Small intestine (tissue), 7 donors: ENCODE measurements at regions not wholly inside any gene's neighbourhood (a gene's known extent, or its start where the extent isn't known, plus 50 kb on each side); places are given as distances from the start of the nearest gene placed in this dataset.

Experiments
- DNase-seq, 2 donors: peaks; one replicate each; pipeline versions ENCODE4 v3.0.0 to v3.0.0-alpha.2; 2013
- FAIRE-seq: peaks from 2 replicates; lab custom pipeline; 2012; peaks lifted over from hg19 to GRCh38; lab: Jason Lieb, UNC
- H3K27ac ChIP-seq, 3 donors: one replicate each; pipeline ENCODE4 v1.5.1; 2013; ENCODE audit warnings: low read length in 2 of 3, mild to moderate bottlenecking in 2 of 3, control low read depth in 1 of 3, inconsistent platforms in 1 of 3, low read depth in 1 of 3, moderate library complexity in 1 of 3
- H3K27me3 ChIP-seq, 3 donors: one replicate each; pipeline ENCODE4 v1.6.1; 2013; ENCODE audit warnings: low read length in 3 of 3, inconsistent platforms in 1 of 3; ENCODE audit not compliant: control insufficient read depth in 3 of 3, insufficient read depth in 3 of 3
- H3K36me3 ChIP-seq, 3 donors: one replicate each; pipeline ENCODE4 v1.6.1; 2013; ENCODE audit warnings: low read length in 3 of 3, inconsistent platforms in 1 of 3, low read depth in 1 of 3, mild to moderate bottlenecking in 1 of 3, moderate library complexity in 1 of 3; ENCODE audit not compliant: control insufficient read depth in 3 of 3, insufficient read depth in 2 of 3
- H3K4me1 ChIP-seq, 3 donors: one replicate each; pipeline ENCODE4 v1.6.1; 2013; ENCODE audit warnings: low read length in 2 of 3, inconsistent platforms in 1 of 3, low read depth in 1 of 3, mild to moderate bottlenecking in 1 of 3, moderate library complexity in 1 of 3; ENCODE audit not compliant: control insufficient read depth in 3 of 3, insufficient read depth in 2 of 3
- H3K4me3 ChIP-seq, 3 donors: one replicate each; pipeline ENCODE4 v1.5.1; 2013; ENCODE audit warnings: low read length in 3 of 3, control low read depth in 1 of 3, inconsistent platforms in 1 of 3, low read depth in 1 of 3, mild to moderate bottlenecking in 1 of 3, moderate library complexity in 1 of 3
- H3K9me3 ChIP-seq, 2 donors: one replicate each; pipeline ENCODE4 v1.6.1; 2013; ENCODE audit warnings: low read depth in 1 of 2, low read length in 1 of 2; ENCODE audit not compliant: control insufficient read depth in 2 of 2, insufficient read depth in 1 of 2
- WGBS, 3 donors: extraction: QIAGEN DNeasy Blood & Tissue Kit; methylation state at CpG; one replicate each; pipeline ENCODE4 v1.1.7; 2013; 5-methylcytosine and 5-hydroxymethylcytosine counted together
- donor health status: healthy with polysubstance abuse.
- donor health status: control.
- donor health status: control.
- donor health status: Bipolar disorder and iron deficiency.
- donor health status: healthy.

DNA sequence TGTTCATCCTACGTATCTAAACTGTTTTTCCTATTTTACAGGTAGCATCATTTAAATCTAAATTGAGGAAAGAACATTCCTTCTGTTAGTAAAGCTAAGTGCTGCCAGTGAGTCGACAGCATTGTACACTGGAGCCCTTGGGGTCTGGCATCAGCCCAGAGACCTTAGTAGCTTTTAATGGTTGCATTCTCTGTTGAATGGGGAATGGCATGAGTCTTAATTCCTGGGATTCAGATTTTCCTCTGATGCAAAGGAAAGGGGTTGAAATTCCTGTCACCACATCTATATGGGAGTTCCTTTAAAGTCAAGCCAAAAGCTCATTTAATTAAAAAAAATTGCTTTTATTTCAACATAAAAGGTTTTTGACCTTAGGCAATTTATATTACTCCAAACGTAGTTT lies 148.4 kb upstream of the GBE1 start:
- DNase-seq (no peak), FAIRE-seq (no peak)
- WGBS, 3 donors = 62 to 75% (median 65%) methylated on average over 3 of the region's 3 CpGs

DNA sequence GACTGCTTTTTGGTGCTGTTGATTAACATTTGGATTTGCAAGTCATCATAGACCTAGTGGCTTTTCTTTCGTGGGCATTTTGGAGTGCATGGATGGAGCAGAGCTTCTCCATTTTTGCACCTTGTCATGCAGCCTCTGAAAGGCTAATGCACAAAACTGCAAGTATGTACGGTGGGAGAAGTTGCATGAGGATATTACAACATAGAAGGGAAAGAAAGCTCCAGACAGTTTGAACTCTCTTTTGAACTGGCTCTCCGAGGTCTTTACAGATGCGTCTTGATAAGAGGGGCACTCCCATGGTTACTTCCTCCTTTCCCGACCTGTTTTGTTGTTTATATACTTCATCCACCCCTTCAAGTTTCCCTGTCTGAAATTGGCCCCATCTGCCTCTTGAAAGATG lies 147.1 kb upstream of the GBE1 start:
- no peaks in the 10 kb centered on the region for H3K27me3 ChIP-seq
- 34 to 52% (median 37%) methylated on average over 5 of the region's 5 CpGs for WGBS, 3 donors
- FAIRE-seq = no peak
- H3K36me3 ChIP-seq = no peaks in the 10 kb centered on the region
- H3K27ac ChIP-seq = no peak overlapping the region
- no peaks in the 10 kb centered on the region for H3K9me3 ChIP-seq
- H3K4me1 ChIP-seq = no peaks in the 10 kb centered on the region
- no peak for DNase-seq
- H3K4me3 ChIP-seq = no peak overlapping the region

More for the DNA sequence above, 148.4 kb upstream of the GBE1 start:
- Histone ChIP-seq H3K36me3 (no peaks in the 10 kb centered on the region), H3K27me3 (no peaks in the 10 kb centered on the region), H3K9me3 (no peaks in the 10 kb centered on the region), H3K27ac (no peak overlapping the region), H3K4me3 (no peak overlapping the region), H3K4me1 (no peaks in the 10 kb centered on the region)

DNA sequence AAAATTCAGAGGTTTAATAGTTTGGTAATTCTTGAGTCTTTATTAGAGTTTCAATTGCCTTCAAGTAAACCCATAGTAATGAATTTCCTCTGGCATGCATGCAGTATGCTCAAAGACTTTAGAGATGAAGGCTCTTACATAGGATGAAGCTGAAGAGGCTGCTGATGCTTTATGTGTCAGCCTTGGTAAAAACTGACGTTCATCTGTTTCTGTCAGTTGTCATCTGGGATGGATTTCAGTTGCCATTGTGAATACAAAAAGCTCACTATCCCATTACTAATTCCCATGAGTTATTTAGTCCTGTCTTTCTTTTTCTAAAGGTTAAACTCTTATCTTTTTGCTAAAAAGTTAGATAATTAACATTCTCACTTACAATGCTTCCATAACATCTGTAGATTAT lies 136.9 kb upstream of the GBE1 start:
- DNase-seq (no peak), FAIRE-seq (no peak)
- Histone ChIP-seq H3K27ac (no peak overlapping the region), H3K4me1 (no peaks in the 10 kb centered on the region), H3K36me3 (no peaks in the 10 kb centered on the region), H3K4me3 (no peak overlapping the region), H3K9me3 (no peaks in the 10 kb centered on the region), H3K27me3 (no peaks in the 10 kb centered on the region)
- 65 to 78% (median 67%) methylated on average over 1 of the region's 1 CpG for WGBS, 3 donors

DNA sequence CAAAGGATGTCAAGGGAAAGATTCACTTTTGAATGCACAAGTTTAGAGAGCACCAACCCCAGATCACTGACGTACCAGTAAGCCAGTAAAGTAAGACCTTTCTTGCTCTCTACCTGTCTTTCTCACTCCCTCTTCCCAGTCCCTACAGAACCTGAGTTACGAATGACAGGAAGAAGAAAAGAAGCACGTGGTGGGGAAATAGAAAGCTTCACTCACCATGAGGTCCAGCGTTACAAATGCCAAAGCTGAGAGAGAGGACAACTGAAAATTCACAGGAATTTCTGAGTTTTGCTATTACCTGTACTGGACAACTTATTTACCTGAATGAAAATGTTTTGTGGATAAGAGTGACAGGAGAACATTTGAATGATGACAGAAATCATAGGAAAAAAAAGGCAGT lies 133.2 kb upstream of the GBE1 start:
- FAIRE-seq (no peak), DNase-seq (no peak)
- Histone ChIP-seq H3K27me3 (no peaks in the 10 kb centered on the region), H3K4me1 (no peaks in the 10 kb centered on the region), H3K27ac (no peak overlapping the region), H3K36me3 (no peaks in the 10 kb centered on the region), H3K9me3 (no peaks in the 10 kb centered on the region), H3K4me3 (no peak overlapping the region)
- 65 to 72% (median 71%) methylated on average over 4 of the region's 4 CpGs for WGBS, 3 donors

DNA sequence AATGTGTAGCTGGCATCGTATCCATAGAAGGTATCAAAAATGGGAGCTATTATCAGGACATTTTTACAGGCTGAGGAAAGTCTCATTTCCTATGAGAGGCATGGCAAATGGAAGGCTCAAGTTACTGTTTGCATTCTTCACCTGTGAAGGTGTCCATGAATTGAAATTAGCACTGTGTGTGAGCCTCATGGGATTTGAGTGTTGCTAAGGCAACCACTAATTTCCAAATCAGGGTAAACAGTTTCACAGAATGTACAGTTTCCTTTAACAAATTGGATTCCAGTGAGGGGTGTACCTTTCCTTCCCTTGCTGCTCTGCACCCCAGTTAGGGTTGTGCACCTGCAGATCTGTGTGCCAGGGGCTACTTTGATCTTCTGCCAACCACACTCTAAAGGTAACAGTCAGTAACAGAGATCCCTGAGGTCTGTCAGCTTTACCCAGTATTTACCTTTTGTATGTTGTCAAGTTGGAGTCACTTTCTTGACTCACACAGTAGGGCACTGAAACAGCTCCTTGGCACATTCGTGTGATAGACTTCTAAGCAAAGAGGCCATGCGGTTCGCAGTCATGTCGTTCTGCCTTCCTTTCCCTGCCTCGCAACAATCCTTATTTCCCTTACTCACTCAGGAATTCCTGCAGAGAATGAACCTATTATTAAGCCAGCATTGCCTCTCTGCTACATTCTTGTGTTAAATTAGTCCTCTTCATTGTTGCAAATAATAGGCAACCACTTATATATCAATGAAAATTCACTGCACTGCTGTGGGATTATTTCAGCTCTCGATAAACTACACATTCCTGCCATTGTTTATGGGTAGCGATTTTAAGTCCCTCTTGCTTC lies 129.8 kb upstream of the GBE1 start:
- FAIRE-seq = no peak

DNA sequence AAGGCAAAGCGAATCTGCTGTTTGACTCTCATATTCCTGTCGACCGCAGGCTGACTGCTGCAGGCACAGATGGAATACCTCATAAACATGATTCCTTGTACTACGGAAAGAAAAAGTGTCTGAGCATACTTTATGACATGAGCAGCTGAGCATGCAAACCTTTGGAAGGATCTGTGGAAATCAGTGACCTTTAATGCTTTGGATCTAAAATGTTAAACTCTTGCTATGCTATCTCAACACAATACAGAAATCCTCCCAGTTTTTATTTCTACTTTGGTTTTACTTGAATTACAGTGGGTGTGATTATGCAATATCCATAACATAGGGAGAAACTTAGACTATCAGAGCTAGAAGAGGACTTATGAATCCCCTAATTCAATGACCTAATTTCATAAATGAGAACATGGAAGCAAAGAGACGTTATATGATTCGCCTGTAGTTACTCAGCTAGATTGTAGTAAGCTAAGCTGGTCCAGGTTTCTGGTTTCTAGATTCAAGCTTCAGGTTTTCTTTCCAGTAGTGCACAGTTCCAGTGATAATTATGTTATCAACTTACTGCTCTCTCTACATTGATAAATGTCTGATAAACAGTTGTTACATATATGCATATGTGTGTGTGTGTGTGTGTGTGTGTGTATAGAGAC lies 127.6 kb upstream of the GBE1 start:
- Histone ChIP-seq H3K4me3 (no peak overlapping the region), H3K36me3 (no peaks in the 10 kb centered on the region), H3K4me1 (no peaks in the 10 kb centered on the region), H3K9me3 (no peaks in the 10 kb centered on the region), H3K27ac (no peak overlapping the region), H3K27me3 (no peaks in the 10 kb centered on the region)
- no peak for DNase-seq
- FAIRE-seq = no peak
- WGBS, 3 donors = 71 to 84% (median 78%) methylated on average over 6 of the region's 6 CpGs

More for the DNA sequence above, 129.8 kb upstream of the GBE1 start:
- Histone ChIP-seq H3K4me3 (no peak overlapping the region), H3K9me3 (no peaks in the 10 kb centered on the region), H3K27ac (no peak overlapping the region), H3K27me3 (no peaks in the 10 kb centered on the region), H3K36me3 (no peaks in the 10 kb centered on the region), H3K4me1 (no peaks in the 10 kb centered on the region)
- no peak for DNase-seq
- 80 to 84% (median 84%) methylated on average over 8 of the region's 8 CpGs for WGBS, 3 donors

DNA sequence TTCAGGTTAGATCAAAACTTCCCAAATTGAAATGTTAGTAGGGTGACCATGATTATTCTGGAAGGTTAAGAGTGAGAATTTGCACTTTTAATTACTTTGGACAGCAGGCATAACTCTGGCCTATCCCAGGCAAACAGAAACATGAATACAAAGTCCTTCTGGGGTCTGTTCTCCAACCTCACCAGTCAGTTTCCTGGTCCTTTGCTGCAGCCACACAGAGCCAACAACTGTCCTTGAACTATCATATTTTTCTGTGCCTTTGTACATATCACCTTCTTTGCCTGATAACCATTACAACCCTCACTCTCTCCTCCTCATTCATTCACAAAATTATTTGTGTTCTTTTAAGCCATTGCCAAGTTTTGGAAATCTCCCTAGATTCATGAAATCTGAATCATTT lies 126.0 kb upstream of the GBE1 start:
- H3K9me3 ChIP-seq = no peaks in the 10 kb centered on the region
- no peaks in the 10 kb centered on the region for H3K36me3 ChIP-seq
- FAIRE-seq (no peak), DNase-seq (no peak)
- H3K4me3 ChIP-seq = no peak overlapping the region
- no peaks in the 10 kb centered on the region for H3K27me3 ChIP-seq
- no peak overlapping the region for H3K27ac ChIP-seq
- no peaks in the 10 kb centered on the region for H3K4me1 ChIP-seq

DNA sequence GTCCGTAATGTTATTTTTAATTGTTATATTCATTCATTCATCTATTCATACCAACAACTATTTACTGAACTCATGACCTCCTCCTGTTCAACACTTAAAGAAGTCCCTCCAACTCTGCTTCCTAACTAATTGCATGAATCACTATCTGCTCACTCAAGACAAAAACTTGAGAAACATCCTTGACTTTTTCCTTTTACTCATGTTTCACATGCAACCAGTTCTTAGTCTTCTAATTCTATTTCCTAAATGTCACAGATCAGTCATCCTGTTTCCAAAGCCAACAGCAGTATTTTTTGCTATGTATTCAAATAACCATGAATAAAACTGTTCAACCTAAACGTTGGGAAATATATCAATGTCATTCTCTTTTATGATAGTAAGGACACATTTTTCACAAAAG lies 124.6 kb upstream of the GBE1 start:
- FAIRE-seq = no peak
- Histone ChIP-seq H3K27me3 (no peaks in the 10 kb centered on the region), H3K9me3 (no peaks in the 10 kb centered on the region), H3K36me3 (no peaks in the 10 kb centered on the region), H3K27ac (no peak overlapping the region), H3K4me3 (no peak overlapping the region), H3K4me1 (no peaks in the 10 kb centered on the region)
- 72 to 77% (median 72%) methylated on average over 2 of the region's 2 CpGs for WGBS, 3 donors
- DNase-seq = no peak
